ENCODE measurements at regions not wholly inside any gene's neighbourhood (a gene's known extent, or its start where the extent isn't known, plus 50 kb on each side); places are given as distances from the start of the nearest gene placed in this dataset.

GRCh38 chr9:17894501-17895160 lies 315.8 kb downstream of the SH3GL2 start:
- Histone ChIP-seq H3K4me3 (no peak overlapping the region), H3K27ac (no peak overlapping the region), H3K27me3 (no peaks in the 10 kb centered on the region), H3K36me3 (no peaks in the 10 kb centered on the region), H3K9me3 (no peaks in the 10 kb centered on the region), H3K4me1 (no peaks in the 10 kb centered on the region)
- no peak for TF ChIP-seq POLR2A (IDR thresholded peaks at IDR 0.05)
- no peak for TF ChIP-seq POLR2AphosphoS5 (IDR thresholded peaks at IDR 0.05)
- no peak for TF ChIP-seq CTCF (IDR thresholded peaks at IDR 0.05)
- intact Hi-C loops (cut with DNase I; ENCODE audit: low total_unique reads): no loop called here
- no peak for DNase-seq (ENCODE audit: low spot score in 2 of 2)

GRCh38 chr9:17900606-17901005 lies 321.7 kb downstream of the SH3GL2 start:
- no peak overlapping the region for H3K27ac ChIP-seq
- TF ChIP-seq POLR2A (IDR thresholded peaks at IDR 0.05): no peak
- TF ChIP-seq CTCF (IDR thresholded peaks at IDR 0.05): no peak
- no peak for TF ChIP-seq POLR2AphosphoS5 (IDR thresholded peaks at IDR 0.05)
- H3K9me3 ChIP-seq: no peaks in the 10 kb centered on the region
- intact Hi-C loops (cut with DNase I; ENCODE audit: low total_unique reads): no loop called here
- DNase-seq (ENCODE audit: low spot score in 2 of 2): no peak
- H3K4me3 ChIP-seq: no peak overlapping the region
- H3K4me1 ChIP-seq: no peaks in the 10 kb centered on the region
- no peaks in the 10 kb centered on the region for H3K36me3 ChIP-seq
- peaks cover 0 to 23% of the 10 kb centered on the region in 2 donors for H3K27me3 ChIP-seq

GRCh38 chr9:17905366-17905765 lies 326.5 kb downstream of the SH3GL2 start:
- no peaks in the 10 kb centered on the region for H3K36me3 ChIP-seq
- no peak for TF ChIP-seq POLR2A (IDR thresholded peaks at IDR 0.05)
- no peak for TF ChIP-seq CTCF (IDR thresholded peaks at IDR 0.05)
- no peak for TF ChIP-seq POLR2AphosphoS5 (IDR thresholded peaks at IDR 0.05)
- DNase-seq (ENCODE audit: low spot score in 2 of 2): no peak
- H3K9me3 ChIP-seq: no peaks in the 10 kb centered on the region
- peak overlapping the region in 1 of 3 donors; percentile 35 for H3K4me3 ChIP-seq
- intact Hi-C loops (cut with DNase I; ENCODE audit: low total_unique reads): no loop called here
- H3K27me3 ChIP-seq: peaks cover 0 to 48% of the 10 kb centered on the region in 2 donors
- H3K27ac ChIP-seq: no peak overlapping the region
- no peaks in the 10 kb centered on the region for H3K4me1 ChIP-seq

GRCh38 chr9:17905781-17906175 lies 326.9 kb downstream of the SH3GL2 start:
- H3K27me3 ChIP-seq: peaks cover 0 to 48% of the 10 kb centered on the region in 2 donors
- intact Hi-C loops (cut with DNase I; ENCODE audit: low total_unique reads): no loop called here
- H3K9me3 ChIP-seq: no peaks in the 10 kb centered on the region
- no peak overlapping the region for H3K27ac ChIP-seq
- peak overlapping the region; percentile 22 to 39 (median 35) for H3K4me3 ChIP-seq
- no peaks in the 10 kb centered on the region for H3K4me1 ChIP-seq
- TF ChIP-seq POLR2AphosphoS5 (IDR thresholded peaks at IDR 0.05) (no peak), CTCF (IDR thresholded peaks at IDR 0.05) (no peak), POLR2A (IDR thresholded peaks at IDR 0.05) (no peak)
- no peaks in the 10 kb centered on the region for H3K36me3 ChIP-seq
- no peak for DNase-seq (ENCODE audit: low spot score in 2 of 2)

- intact Hi-C loops (cut with DNase I; ENCODE audit: low total_unique reads): no loop called here
- H3K36me3 ChIP-seq: no peaks in the 10 kb centered on the region
- no peaks in the 10 kb centered on the region for H3K4me1 ChIP-seq
- peak overlapping the region; percentile 22 to 39 (median 35) for H3K4me3 ChIP-seq
- TF ChIP-seq POLR2A (IDR thresholded peaks at IDR 0.05): no peak
- no peak for TF ChIP-seq POLR2AphosphoS5 (IDR thresholded peaks at IDR 0.05)
- no peak for TF ChIP-seq CTCF (IDR thresholded peaks at IDR 0.05)
- peaks cover 0 to 48% of the 10 kb centered on the region in 2 donors for H3K27me3 ChIP-seq
- no peaks in the 10 kb centered on the region for H3K9me3 ChIP-seq
- no peak overlapping the region for H3K27ac ChIP-seq
- no peak for DNase-seq (ENCODE audit: low spot score in 2 of 2)
Measured at GRCh38 chr9:17906176-17906840, 327.4 kb downstream of the SH3GL2 start.
